ENCODE measurements at regions not wholly inside any gene's neighbourhood (a gene's known extent, or its start where the extent isn't known, plus 50 kb on each side); places are given as distances from the start of the nearest gene placed in this dataset.

GRCh38 chr5:51286046-51286445, 97.2 kb upstream of the ISL1 start:
- Mint-ChIP-seq H3K4me3 (no peak overlapping the region), H3K4me1 (ENCODE audit: low read depth) (no peaks in the 10 kb centered on the region), H3K27ac (no peak overlapping the region), H3K9me3 (ENCODE audit: low read depth) (peaks cover 8% of the 10 kb centered on the region), H3K36me3 (no peaks in the 10 kb centered on the region), H3K27me3 (no peaks in the 10 kb centered on the region)

- H3K4me1 Mint-ChIP-seq (ENCODE audit: low read depth): no peaks in the 10 kb centered on the region
- H3K9me3 Mint-ChIP-seq (ENCODE audit: low read depth): peaks cover 15% of the 10 kb centered on the region
- no peak overlapping the region for H3K4me3 Mint-ChIP-seq
- no peaks in the 10 kb centered on the region for H3K27me3 Mint-ChIP-seq
- no peaks in the 10 kb centered on the region for H3K36me3 Mint-ChIP-seq
- H3K27ac Mint-ChIP-seq: no peak overlapping the region
These were observed 80.9 kb upstream of the ISL1 start for GRCh38 chr5:51302343-51302742.

- H3K9me3 Mint-ChIP-seq (ENCODE audit: low read depth): peaks cover 3% of the 10 kb centered on the region
- H3K27ac Mint-ChIP-seq: no peak overlapping the region
- no peaks in the 10 kb centered on the region for H3K4me1 Mint-ChIP-seq (ENCODE audit: low read depth)
- H3K36me3 Mint-ChIP-seq: no peaks in the 10 kb centered on the region
- no peak overlapping the region for H3K4me3 Mint-ChIP-seq
- H3K27me3 Mint-ChIP-seq: no peaks in the 10 kb centered on the region
These were observed 56.4 kb upstream of the ISL1 start for GRCh38 chr5:51326844-51327243.
